ENCODE measurements at regions not wholly inside any gene's neighbourhood (a gene's known extent, or its start where the extent isn't known, plus 50 kb on each side); places are given as distances from the start of the nearest gene placed in this dataset.
"Not testable (repeated sequence)": the region's sequence is repeated elsewhere in the genome, so short reads cannot be mapped to it uniquely, and the experiment has no call there.

DNA sequence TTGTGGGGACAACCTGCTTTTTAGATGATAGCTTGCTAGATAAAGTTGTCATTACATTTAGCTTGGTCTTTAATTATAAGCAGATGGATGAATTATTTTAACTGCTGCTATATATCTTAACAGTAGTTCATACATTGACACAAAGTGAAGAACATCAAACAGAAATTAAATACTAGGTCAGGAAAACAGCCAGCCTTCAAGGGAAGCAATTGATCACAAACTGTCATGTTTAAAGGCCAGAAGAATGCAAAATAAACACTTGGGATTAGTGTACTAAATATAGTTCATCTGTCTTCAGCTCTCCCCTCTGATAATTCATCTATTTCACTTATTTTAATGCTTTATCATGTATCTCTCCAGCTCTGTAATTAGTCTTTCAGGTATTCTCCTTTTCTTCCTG, 225.1 kb upstream of the FERMT1 start:
- no peak overlapping the region for H3K27ac ChIP-seq (ENCODE audit: insufficient read depth, low read length, poor library complexity, severe bottlenecking)
- no peaks in the 10 kb centered on the region for H3K36me3 Mint-ChIP-seq
- no peaks in the 10 kb centered on the region for H3K27me3 ChIP-seq (ENCODE audit: control insufficient read depth, insufficient read depth, low read length)
- ATAC-seq (ENCODE audit: low read depth in 2 of 2) (no peak), DNase-seq (no peak)
- H3K4me1 Mint-ChIP-seq, result peaks cover 0 to 4% (median 0%) of the 10 kb centered on the region in 4 donors
- H3K4me3 Mint-ChIP-seq, result no peak overlapping the region
- no peaks in the 10 kb centered on the region for H3K4me1 ChIP-seq (ENCODE audit: control insufficient read depth, insufficient read depth, low read length, poor library complexity, severe bottlenecking)
- no peak overlapping the region for H3K27ac Mint-ChIP-seq
- H3K27me3 Mint-ChIP-seq, result peaks cover 5% of the 10 kb centered on the region
- no peak overlapping the region for H3K4me3 ChIP-seq (ENCODE audit: low read depth, low read length)
- H3K36me3 ChIP-seq (ENCODE audit: control insufficient read depth, insufficient read depth, low read length), result no peaks in the 10 kb centered on the region
- H3K9me3 ChIP-seq (ENCODE audit: control insufficient read depth in 2 of 2, low read length in 2 of 2), result no peaks in the 10 kb centered on the region
- peaks cover 0 to 5% (median 0%) of the 10 kb centered on the region in 7 donors for H3K9me3 Mint-ChIP-seq

DNA sequence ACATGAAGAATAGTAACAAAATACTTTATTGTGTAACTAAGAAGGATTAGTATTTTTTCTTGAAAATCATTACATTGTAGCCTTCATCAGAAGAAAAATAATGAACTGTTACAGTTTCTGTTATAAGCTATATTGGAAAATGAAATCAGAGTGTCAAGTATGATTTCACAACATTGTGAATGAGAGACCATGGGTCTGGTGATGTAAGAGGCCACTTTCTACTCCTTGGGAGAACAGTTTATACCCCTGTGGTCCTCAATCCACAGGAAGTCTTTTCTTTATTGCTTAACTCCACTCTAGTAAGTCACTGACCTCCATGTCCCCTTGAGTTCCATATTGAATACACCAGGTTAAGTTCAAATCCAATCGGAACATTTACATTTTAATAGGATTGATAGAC, 218.7 kb upstream of the FERMT1 start:
- H3K27me3 Mint-ChIP-seq, result peaks cover 5% of the 10 kb centered on the region
- no peak overlapping the region for H3K4me3 Mint-ChIP-seq

DNA sequence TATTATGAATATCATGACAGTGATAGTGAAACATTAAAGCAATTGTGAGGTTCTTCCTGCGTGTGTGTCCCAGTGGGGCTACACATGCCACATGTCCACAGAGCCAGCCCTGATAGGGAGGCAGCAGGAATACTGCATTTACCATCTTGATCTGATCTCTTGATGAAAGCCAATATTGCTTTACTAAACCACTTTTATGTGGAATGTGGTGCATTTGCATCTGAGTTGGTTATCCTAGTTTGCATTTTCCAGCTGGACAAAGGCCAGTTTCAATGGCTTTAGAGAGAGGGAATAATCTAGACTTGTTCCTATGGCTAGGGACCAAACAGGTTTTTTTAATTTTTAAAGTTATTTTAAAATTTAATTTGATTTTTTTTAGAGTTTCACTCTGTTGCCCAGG, 216.3 kb upstream of the FERMT1 start:
- no peak overlapping the region for H3K4me3 ChIP-seq (ENCODE audit: low read depth, low read length)

More for the DNA sequence above, 218.7 kb upstream of the FERMT1 start:
- no peak overlapping the region for H3K27ac Mint-ChIP-seq
- no peak for ATAC-seq (ENCODE audit: low read depth in 2 of 2)
- Histone ChIP-seq H3K27ac (ENCODE audit: insufficient read depth, low read length, poor library complexity, severe bottlenecking) (no peak overlapping the region), H3K9me3 (ENCODE audit: control insufficient read depth in 2 of 2, low read length in 2 of 2) (no peaks in the 10 kb centered on the region), H3K27me3 (ENCODE audit: control insufficient read depth, insufficient read depth, low read length) (no peaks in the 10 kb centered on the region), H3K36me3 (ENCODE audit: control insufficient read depth, insufficient read depth, low read length) (no peaks in the 10 kb centered on the region), H3K4me3 (ENCODE audit: low read depth, low read length) (no peak overlapping the region), H3K4me1 (ENCODE audit: control insufficient read depth, insufficient read depth, low read length, poor library complexity, severe bottlenecking) (no peaks in the 10 kb centered on the region)
- no peaks in the 10 kb centered on the region for H3K36me3 Mint-ChIP-seq
- peaks cover 0 to 4% (median 0%) of the 10 kb centered on the region in 4 donors for H3K4me1 Mint-ChIP-seq
- peaks cover 0 to 4% (median 0%) of the 10 kb centered on the region in 7 donors for H3K9me3 Mint-ChIP-seq
- DNase-seq, result no peak

DNA sequence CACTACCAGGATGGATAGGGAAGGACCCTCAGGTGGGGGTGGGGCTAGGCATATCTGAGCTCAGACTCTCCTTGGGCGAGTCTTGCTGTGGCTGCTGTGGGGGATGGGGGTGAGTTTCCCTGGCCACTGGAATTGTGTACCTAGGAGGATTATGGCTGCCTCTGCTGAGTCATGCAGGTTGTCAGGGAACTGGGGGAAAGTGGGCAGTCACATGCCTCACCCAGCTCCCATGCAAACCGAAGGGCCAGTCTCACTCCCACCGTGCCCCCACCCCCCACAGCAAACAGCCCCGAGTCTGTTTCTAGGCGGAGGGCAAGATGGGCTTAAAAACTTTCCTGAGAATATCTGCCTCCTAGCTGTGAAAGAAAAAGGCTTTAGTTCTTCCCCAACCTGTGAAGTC, 210.3 kb upstream of the FERMT1 start:
- Histone ChIP-seq H3K9me3 (ENCODE audit: control insufficient read depth in 2 of 2, low read length in 2 of 2) (no peaks in the 10 kb centered on the region), H3K4me3 (ENCODE audit: low read depth, low read length) (no peak overlapping the region), H3K27me3 (ENCODE audit: control insufficient read depth, insufficient read depth, low read length) (no peaks in the 10 kb centered on the region), H3K36me3 (ENCODE audit: control insufficient read depth, insufficient read depth, low read length) (no peaks in the 10 kb centered on the region), H3K4me1 (ENCODE audit: control insufficient read depth, insufficient read depth, low read length, poor library complexity, severe bottlenecking) (no peaks in the 10 kb centered on the region), H3K27ac (ENCODE audit: insufficient read depth, low read length, poor library complexity, severe bottlenecking) (no peak overlapping the region)
- no peak overlapping the region for H3K27ac Mint-ChIP-seq
- H3K27me3 Mint-ChIP-seq, result no peaks in the 10 kb centered on the region
- no peak for ATAC-seq (ENCODE audit: low read depth in 2 of 2)
- peaks cover 0 to 16% (median 13%) of the 10 kb centered on the region in 7 donors for H3K9me3 Mint-ChIP-seq
- no peak overlapping the region for H3K4me3 Mint-ChIP-seq
- H3K4me1 Mint-ChIP-seq, result peaks cover 0 to 3% (median 0%) of the 10 kb centered on the region in 4 donors
- no peaks in the 10 kb centered on the region for H3K36me3 Mint-ChIP-seq
- no peak for DNase-seq

More for the DNA sequence above, 216.3 kb upstream of the FERMT1 start:
- ATAC-seq (ENCODE audit: low read depth in 2 of 2), result no peak
- H3K36me3 Mint-ChIP-seq, result no peaks in the 10 kb centered on the region
- no peak for DNase-seq
- no peak overlapping the region for H3K27ac ChIP-seq (ENCODE audit: insufficient read depth, low read length, poor library complexity, severe bottlenecking)
- no peaks in the 10 kb centered on the region for H3K27me3 ChIP-seq (ENCODE audit: control insufficient read depth, insufficient read depth, low read length)
- peaks cover 0 to 7% (median 0%) of the 10 kb centered on the region in 7 donors for H3K9me3 Mint-ChIP-seq
- H3K27ac Mint-ChIP-seq, result no peak overlapping the region
- H3K27me3 Mint-ChIP-seq, result peaks cover 5% of the 10 kb centered on the region
- H3K9me3 ChIP-seq (ENCODE audit: control insufficient read depth in 2 of 2, low read length in 2 of 2), result no peaks in the 10 kb centered on the region
- H3K4me1 Mint-ChIP-seq, result no peaks in the 10 kb centered on the region
- no peaks in the 10 kb centered on the region for H3K4me1 ChIP-seq (ENCODE audit: control insufficient read depth, insufficient read depth, low read length, poor library complexity, severe bottlenecking)
- no peaks in the 10 kb centered on the region for H3K36me3 ChIP-seq (ENCODE audit: control insufficient read depth, insufficient read depth, low read length)
- H3K4me3 Mint-ChIP-seq, result no peak overlapping the region

DNA sequence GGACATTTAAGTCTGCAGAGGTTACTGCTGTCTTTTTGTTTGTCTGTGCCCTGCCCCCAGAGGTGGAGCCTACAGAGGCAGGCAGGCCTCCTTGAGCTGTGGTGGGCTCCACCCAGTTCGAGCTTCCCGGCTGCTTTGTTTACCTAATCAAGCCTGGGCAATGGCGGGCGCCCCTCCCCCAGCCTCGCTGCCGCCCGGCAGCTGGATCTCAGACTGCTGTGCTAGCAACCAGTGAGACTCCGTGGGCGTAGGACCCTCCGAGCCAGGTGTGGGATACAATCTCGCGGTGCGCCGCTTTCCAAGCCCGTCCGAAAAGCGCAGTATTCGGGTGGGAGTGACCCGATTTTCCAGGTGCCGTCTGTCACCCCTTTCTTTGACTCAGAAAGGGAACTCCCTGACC, 198.4 kb upstream of the FERMT1 start:
- DNase-seq; H3K4me1 ChIP-seq (ENCODE audit: control insufficient read depth, insufficient read depth, low read length, poor library complexity, severe bottlenecking); H3K27me3 ChIP-seq (ENCODE audit: control insufficient read depth, insufficient read depth, low read length); H3K4me3 ChIP-seq (ENCODE audit: low read depth, low read length); H3K4me1 Mint-ChIP-seq; H3K36me3 ChIP-seq (ENCODE audit: control insufficient read depth, insufficient read depth, low read length); H3K27ac Mint-ChIP-seq; H3K27me3 Mint-ChIP-seq; ATAC-seq (ENCODE audit: low read depth in 2 of 2); H3K27ac ChIP-seq (ENCODE audit: insufficient read depth, low read length, poor library complexity, severe bottlenecking); H3K9me3 ChIP-seq (ENCODE audit: control insufficient read depth in 2 of 2, low read length in 2 of 2); H3K36me3 Mint-ChIP-seq; H3K4me3 Mint-ChIP-seq: not testable (repeated sequence)
- H3K9me3 Mint-ChIP-seq, result peaks cover 2 to 17% (median 5%) of the 10 kb centered on the region in 7 donors

DNA sequence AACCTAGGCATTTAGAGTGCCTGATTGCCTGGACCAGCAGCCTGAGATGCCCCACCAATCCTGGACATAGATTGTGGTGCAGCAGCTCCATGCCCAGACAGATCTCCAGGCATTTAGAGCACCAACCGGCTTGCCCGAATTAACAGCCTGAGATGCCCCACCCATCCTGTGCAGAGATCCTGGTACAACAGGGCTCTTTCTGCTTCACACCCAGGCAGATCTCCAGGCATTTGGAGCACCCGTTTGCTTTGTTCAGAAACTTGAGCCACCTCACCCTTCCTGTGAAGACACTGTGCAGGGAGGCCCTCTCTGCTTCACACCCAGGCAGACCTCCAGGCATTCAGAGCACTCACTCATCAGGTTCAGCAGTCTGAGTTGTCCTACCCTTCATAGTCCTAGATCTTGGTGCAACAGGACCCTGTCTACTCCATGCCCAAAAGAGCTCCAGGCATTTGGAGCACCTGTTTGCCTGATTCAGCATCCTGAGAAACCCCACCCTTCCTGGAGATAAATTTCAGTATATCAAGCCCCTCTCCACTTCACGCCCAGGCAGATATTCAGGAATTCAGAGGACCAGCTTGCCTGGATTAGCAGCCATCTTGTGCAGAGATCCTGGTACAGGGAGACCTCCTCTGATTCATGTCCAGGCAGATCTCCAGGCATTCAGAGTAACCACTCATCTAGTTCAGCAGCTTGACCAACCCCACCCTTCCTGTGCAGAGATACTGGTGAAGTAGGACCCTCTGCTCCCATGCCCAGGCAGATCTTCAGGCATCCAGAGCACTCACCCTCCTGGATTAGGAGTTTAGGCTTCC, 189.2 kb upstream of the FERMT1 start:
- Mint-ChIP-seq H3K27ac (no peak overlapping the region), H3K4me1 (no peaks in the 10 kb centered on the region), H3K4me3 (no peak overlapping the region), H3K9me3 (peaks cover 0 to 19% (median 7%) of the 10 kb centered on the region in 7 donors), H3K27me3 (no peaks in the 10 kb centered on the region), H3K36me3 (no peaks in the 10 kb centered on the region)
- no peaks in the 10 kb centered on the region for H3K36me3 ChIP-seq (ENCODE audit: control insufficient read depth, insufficient read depth, low read length)
- peaks cover 3 to 18% of the 10 kb centered on the region in 2 experiments for H3K9me3 ChIP-seq (ENCODE audit: control insufficient read depth in 2 of 2, low read length in 2 of 2)
- no peak overlapping the region for H3K4me3 ChIP-seq (ENCODE audit: low read depth, low read length)
- no peaks in the 10 kb centered on the region for H3K4me1 ChIP-seq (ENCODE audit: control insufficient read depth, insufficient read depth, low read length, poor library complexity, severe bottlenecking)
- H3K27ac ChIP-seq (ENCODE audit: insufficient read depth, low read length, poor library complexity, severe bottlenecking), result no peak overlapping the region
- no peak for DNase-seq
- ATAC-seq (ENCODE audit: low read depth in 2 of 2), result no peak
- no peaks in the 10 kb centered on the region for H3K27me3 ChIP-seq (ENCODE audit: control insufficient read depth, insufficient read depth, low read length)

DNA sequence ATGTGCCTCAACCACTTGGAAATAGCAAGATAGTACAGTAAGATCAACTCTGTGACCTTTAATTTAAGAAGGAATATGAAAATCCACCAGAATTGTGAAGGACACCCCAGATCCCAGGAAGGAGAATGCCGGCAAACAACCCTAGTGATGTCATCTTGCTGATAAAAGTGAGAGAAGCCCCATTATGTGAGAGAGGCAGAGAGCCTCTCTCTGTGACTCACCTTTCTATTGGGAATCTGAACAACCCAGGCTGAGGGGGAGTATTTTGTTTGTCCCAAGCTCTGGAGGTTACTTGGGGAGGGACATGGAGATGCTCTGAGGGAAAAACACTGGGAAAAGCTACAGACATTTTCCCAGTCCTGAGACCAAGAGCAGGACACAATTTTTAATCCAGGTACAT, 188.3 kb upstream of the FERMT1 start:
- H3K9me3 Mint-ChIP-seq, result peaks cover 0 to 22% (median 7%) of the 10 kb centered on the region in 7 donors
- H3K27me3 Mint-ChIP-seq, result no peaks in the 10 kb centered on the region
- peaks cover 3 to 18% of the 10 kb centered on the region in 2 experiments for H3K9me3 ChIP-seq (ENCODE audit: control insufficient read depth in 2 of 2, low read length in 2 of 2)
- H3K4me3 Mint-ChIP-seq, result no peak overlapping the region
- H3K4me3 ChIP-seq (ENCODE audit: low read depth, low read length), result no peak overlapping the region
- no peak overlapping the region for H3K27ac ChIP-seq (ENCODE audit: insufficient read depth, low read length, poor library complexity, severe bottlenecking)
- no peaks in the 10 kb centered on the region for H3K36me3 Mint-ChIP-seq
- no peak overlapping the region for H3K27ac Mint-ChIP-seq
- DNase-seq (no peak), ATAC-seq (ENCODE audit: low read depth in 2 of 2) (no peak)
- no peaks in the 10 kb centered on the region for H3K36me3 ChIP-seq (ENCODE audit: control insufficient read depth, insufficient read depth, low read length)
- H3K4me1 Mint-ChIP-seq, result no peaks in the 10 kb centered on the region
- no peaks in the 10 kb centered on the region for H3K4me1 ChIP-seq (ENCODE audit: control insufficient read depth, insufficient read depth, low read length, poor library complexity, severe bottlenecking)
- no peaks in the 10 kb centered on the region for H3K27me3 ChIP-seq (ENCODE audit: control insufficient read depth, insufficient read depth, low read length)

DNA sequence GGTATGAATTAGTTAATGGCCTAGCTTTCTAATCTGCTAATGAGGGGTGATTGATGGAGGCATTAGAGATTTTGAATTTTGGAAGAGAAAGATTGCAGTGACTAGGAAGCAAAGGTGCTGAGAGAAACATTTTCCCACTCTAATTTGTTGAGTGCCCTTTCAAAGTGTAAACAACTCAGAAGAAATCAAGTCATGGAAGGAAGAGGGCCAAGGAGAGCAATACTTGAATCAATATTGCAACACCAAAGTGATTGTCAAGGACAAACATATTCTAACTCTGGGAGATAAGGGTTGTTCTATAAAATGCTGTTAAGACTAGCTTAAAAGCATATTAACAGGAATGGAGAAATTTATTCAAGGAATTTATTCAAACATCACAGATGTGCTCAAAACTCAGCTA, 182.7 kb upstream of the FERMT1 start:
- H3K4me1 Mint-ChIP-seq, result no peaks in the 10 kb centered on the region
- peaks cover 0 to 8% (median 1%) of the 10 kb centered on the region in 7 donors for H3K9me3 Mint-ChIP-seq
- no peaks in the 10 kb centered on the region for H3K36me3 Mint-ChIP-seq
- H3K9me3 ChIP-seq (ENCODE audit: control insufficient read depth in 2 of 2, low read length in 2 of 2), result no peaks in the 10 kb centered on the region
- no peak overlapping the region for H3K27ac ChIP-seq (ENCODE audit: insufficient read depth, low read length, poor library complexity, severe bottlenecking)
- H3K4me3 Mint-ChIP-seq, result no peak overlapping the region
- H3K27me3 ChIP-seq (ENCODE audit: control insufficient read depth, insufficient read depth, low read length), result no peaks in the 10 kb centered on the region
- H3K27ac Mint-ChIP-seq, result no peak overlapping the region
- H3K4me1 ChIP-seq (ENCODE audit: control insufficient read depth, insufficient read depth, low read length, poor library complexity, severe bottlenecking), result no peaks in the 10 kb centered on the region
- ATAC-seq (ENCODE audit: low read depth in 2 of 2), result no peak
- no peak overlapping the region for H3K4me3 ChIP-seq (ENCODE audit: low read depth, low read length)
- DNase-seq, result no peak
- no peaks in the 10 kb centered on the region for H3K27me3 Mint-ChIP-seq
- H3K36me3 ChIP-seq (ENCODE audit: control insufficient read depth, insufficient read depth, low read length), result no peaks in the 10 kb centered on the region
